ENCODE measurements at regions not wholly inside any gene's neighbourhood (a gene's known extent, or its start where the extent isn't known, plus 50 kb on each side); places are given as distances from the start of the nearest gene placed in this dataset.

DNA sequence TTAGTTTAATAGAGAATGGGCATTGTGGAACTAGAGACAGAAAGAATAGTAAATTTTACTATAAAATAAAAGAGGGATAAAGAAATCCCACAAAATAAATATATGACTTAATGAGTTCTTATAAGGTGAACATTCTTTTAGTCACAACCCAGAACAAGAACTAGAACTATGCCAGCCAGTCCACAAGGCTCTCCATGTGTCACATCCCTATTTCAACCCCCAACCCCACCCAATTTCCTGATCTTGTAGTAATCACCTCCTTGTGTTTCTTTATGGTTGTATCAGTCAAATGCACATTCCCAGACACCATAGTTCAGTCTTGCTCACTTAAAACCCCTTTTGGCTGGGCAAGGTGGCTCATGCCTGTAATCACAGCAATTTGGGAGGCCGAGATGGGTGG, 662.3 kb upstream of the CAMK1G start:
- TF ChIP-seq, protein P1, sequence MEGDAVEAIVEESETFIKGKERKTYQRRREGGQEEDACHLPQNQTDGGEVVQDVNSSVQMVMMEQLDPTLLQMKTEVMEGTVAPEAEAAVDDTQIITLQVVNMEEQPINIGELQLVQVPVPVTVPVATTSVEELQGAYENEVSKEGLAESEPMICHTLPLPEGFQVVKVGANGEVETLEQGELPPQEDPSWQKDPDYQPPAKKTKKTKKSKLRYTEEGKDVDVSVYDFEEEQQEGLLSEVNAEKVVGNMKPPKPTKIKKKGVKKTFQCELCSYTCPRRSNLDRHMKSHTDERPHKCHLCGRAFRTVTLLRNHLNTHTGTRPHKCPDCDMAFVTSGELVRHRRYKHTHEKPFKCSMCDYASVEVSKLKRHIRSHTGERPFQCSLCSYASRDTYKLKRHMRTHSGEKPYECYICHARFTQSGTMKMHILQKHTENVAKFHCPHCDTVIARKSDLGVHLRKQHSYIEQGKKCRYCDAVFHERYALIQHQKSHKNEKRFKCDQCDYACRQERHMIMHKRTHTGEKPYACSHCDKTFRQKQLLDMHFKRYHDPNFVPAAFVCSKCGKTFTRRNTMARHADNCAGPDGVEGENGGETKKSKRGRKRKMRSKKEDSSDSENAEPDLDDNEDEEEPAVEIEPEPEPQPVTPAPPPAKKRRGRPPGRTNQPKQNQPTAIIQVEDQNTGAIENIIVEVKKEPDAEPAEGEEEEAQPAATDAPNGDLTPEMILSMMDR (IDR thresholded peaks at IDR 0.05), result no peak
- no peak for TF ChIP-seq POLR2AphosphoS5 (IDR thresholded peaks at IDR 0.05)
